ENCODE measurements at regions not wholly inside any gene's neighbourhood (a gene's known extent, or its start where the extent isn't known, plus 50 kb on each side); places are given as distances from the start of the nearest gene placed in this dataset.

DNA sequence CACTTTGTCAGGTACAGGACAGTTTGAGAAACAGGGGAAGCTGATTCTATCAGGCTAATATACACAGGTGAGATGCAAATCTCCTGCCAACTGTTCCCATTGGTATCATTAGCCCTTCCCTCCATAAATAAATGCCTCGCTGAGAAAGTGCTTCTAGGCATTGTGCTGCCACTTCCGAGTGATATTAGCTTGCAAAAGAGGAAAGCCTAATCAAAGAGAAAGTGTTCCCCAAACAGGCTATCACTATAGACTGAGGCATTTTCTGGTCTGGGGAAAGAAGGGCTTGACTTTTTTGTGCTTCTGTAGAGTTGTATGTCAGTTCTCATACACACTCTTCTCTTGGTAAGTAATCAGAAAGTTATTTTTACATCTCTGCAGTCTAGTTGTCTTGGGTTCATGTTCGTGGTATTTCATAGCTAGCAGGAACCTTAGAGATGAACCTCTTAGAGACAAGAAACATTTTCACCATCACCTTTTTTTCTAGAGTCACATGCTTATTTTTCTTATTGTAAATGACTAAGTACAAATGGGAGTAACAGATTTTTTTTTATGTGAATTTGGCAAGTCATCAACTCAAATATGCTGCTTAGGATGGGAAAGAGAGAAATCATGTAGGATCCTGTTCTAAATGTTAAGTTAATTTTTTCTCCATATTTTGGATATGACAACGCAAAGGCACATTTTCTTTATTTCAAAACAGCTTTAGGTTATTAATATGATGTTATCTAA, 1009.8 kb downstream of the ADGRL3 start:
- CTCF ChIA-PET: no interaction called here

GRCh38 chr4:62208921-62209320, 1008.8 kb downstream of the ADGRL3 start:
- ATAC-seq: no peak
- H3K4me1 Mint-ChIP-seq: no peaks in the 10 kb centered on the region

More for the DNA sequence above, 1009.8 kb downstream of the ADGRL3 start:
- DNase-seq (no peak), ATAC-seq (no peak)
- intact Hi-C loops (cut with DNase I, micrococcal nuclease): no loop called here
- Mint-ChIP-seq H3K4me1 (no peaks in the 10 kb centered on the region), H3K27me3 (no peaks in the 10 kb centered on the region), H3K4me3 (no peak overlapping the region), H3K36me3 (ENCODE audit: low read depth) (no peaks in the 10 kb centered on the region), H3K27ac (no peak overlapping the region), H3K9me3 (ENCODE audit: low read depth) (peaks cover 6% of the 10 kb centered on the region)
- POLR2A ChIA-PET: no interaction called here

GRCh38 chr4:62204136-62204535, 1004.0 kb downstream of the ADGRL3 start:
- H3K4me1 Mint-ChIP-seq: no peaks in the 10 kb centered on the region
- CTCF ChIA-PET: no interaction called here
- H3K9me3 Mint-ChIP-seq (ENCODE audit: low read depth): peaks cover 10% of the 10 kb centered on the region
- H3K4me3 Mint-ChIP-seq: no peak overlapping the region
- ATAC-seq (no peak), DNase-seq (no peak)
- no peaks in the 10 kb centered on the region for H3K36me3 Mint-ChIP-seq (ENCODE audit: low read depth)
- no peaks in the 10 kb centered on the region for H3K27me3 Mint-ChIP-seq
- H3K27ac Mint-ChIP-seq: no peak overlapping the region
- POLR2A ChIA-PET: no interaction called here
- intact Hi-C loops (cut with DNase I, micrococcal nuclease): no loop called here

More at GRCh38 chr4:62208921-62209320, 1008.8 kb downstream of the ADGRL3 start:
- Mint-ChIP-seq H3K27ac (no peak overlapping the region), H3K27me3 (no peaks in the 10 kb centered on the region), H3K9me3 (ENCODE audit: low read depth) (peaks cover 5% of the 10 kb centered on the region), H3K4me3 (no peak overlapping the region), H3K36me3 (ENCODE audit: low read depth) (no peaks in the 10 kb centered on the region)
- ChIA-PET POLR2A (no interaction called here), CTCF (no interaction called here)
- intact Hi-C loops (cut with DNase I, micrococcal nuclease): no loop called here
- no peak for DNase-seq

DNA sequence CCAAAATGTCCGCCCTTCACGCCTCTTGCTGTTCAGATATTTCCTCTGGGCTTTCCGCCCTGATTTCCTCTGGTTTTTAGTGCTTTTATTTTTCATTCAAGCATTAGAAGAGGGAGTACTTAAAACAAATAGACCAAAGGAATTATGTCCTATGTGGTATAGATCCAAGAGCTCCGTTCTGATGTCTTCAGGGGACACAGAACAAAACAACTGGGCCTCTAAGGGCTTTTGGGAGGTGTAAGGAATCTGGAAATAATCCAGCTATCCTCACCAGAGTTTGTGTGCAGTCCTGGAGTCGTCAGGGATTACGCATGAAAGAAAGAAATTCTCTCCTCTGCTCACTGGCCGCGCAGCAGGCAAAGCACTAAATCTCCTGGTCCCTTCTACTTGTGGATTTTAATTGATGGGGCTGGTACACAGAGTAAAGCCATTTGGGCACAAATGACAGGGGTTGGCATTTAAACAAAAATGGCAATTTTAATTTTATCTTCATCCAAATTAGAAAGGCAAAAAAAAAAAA, 999.2 kb downstream of the ADGRL3 start:
- ATAC-seq (no peak), DNase-seq (no peak)
- Mint-ChIP-seq H3K36me3 (ENCODE audit: low read depth) (no peaks in the 10 kb centered on the region), H3K9me3 (ENCODE audit: low read depth) (peaks cover 7% of the 10 kb centered on the region), H3K27ac (no peak overlapping the region), H3K27me3 (no peaks in the 10 kb centered on the region), H3K4me3 (no peak overlapping the region), H3K4me1 (no peaks in the 10 kb centered on the region)
- intact Hi-C loops (cut with DNase I, micrococcal nuclease): no loop called here
- ChIA-PET POLR2A (no interaction called here), CTCF (interaction anchor here (0.8 kb wide), 1 partner anchor 132 kb away, joined by 3 read pairs; no protein-coding TSS in a partner anchor)

DNA sequence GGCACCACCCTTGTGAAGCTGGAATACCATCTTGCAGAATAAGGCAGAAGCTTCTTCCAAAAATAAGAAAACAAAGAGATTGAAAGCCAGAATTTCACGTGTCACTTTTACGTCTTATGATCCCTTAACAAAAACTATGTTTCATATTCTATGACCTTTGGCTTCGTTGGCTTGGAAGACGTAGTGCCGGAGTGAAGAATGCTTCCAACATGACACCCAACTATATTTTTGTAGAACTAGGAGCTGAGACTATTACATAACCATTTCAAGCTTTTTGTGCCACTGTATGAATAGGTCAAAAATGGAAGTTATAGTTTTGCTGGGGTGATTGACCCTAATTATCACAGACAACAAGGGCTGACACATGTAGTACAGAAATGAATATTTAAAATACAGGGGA, 996.2 kb downstream of the ADGRL3 start:
- Mint-ChIP-seq H3K9me3 (ENCODE audit: low read depth) (peaks cover 10% of the 10 kb centered on the region), H3K27ac (no peak overlapping the region), H3K4me1 (no peaks in the 10 kb centered on the region), H3K27me3 (no peaks in the 10 kb centered on the region), H3K4me3 (no peak overlapping the region), H3K36me3 (ENCODE audit: low read depth) (no peaks in the 10 kb centered on the region)
- intact Hi-C loops (cut with DNase I, micrococcal nuclease): no loop called here
- POLR2A ChIA-PET: no interaction called here
- CTCF ChIA-PET: interaction anchor here (0.7 kb wide), 1 partner anchor 214 kb away, joined by 3 read pairs; no protein-coding TSS in a partner anchor
- ATAC-seq (no peak), DNase-seq (no peak)

DNA sequence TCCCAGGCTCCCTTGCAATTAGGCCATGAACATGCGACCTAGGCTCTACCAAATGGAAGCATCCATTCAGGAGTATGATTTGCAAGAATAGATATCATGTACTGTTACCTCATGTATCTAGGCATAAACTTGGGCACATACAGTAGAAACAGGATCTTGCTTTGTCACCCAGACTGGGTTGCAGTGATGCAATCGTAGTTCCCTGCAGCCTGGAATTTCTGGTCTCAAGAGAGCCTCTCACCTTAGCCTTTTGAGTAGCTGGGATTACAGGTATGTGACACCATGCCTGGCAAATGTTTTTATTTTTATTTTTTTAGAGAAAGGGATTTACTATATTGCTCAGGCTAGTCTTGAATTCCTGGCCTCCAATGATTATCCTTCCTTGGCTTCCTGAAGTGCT, 994.2 kb downstream of the ADGRL3 start:
- DNase-seq (no peak), ATAC-seq (no peak)
- H3K36me3 Mint-ChIP-seq (ENCODE audit: low read depth): no peaks in the 10 kb centered on the region
- no peak overlapping the region for H3K4me3 Mint-ChIP-seq
- intact Hi-C loops (cut with DNase I, micrococcal nuclease): no loop called here
- peaks cover 16% of the 10 kb centered on the region for H3K9me3 Mint-ChIP-seq (ENCODE audit: low read depth)
- POLR2A ChIA-PET: no interaction called here
- CTCF ChIA-PET: no interaction called here
- H3K27me3 Mint-ChIP-seq: no peaks in the 10 kb centered on the region
- H3K4me1 Mint-ChIP-seq: no peaks in the 10 kb centered on the region
- no peak overlapping the region for H3K27ac Mint-ChIP-seq

- Mint-ChIP-seq H3K9me3 (ENCODE audit: low read depth) (peaks cover 14% of the 10 kb centered on the region), H3K4me3 (no peak overlapping the region), H3K27ac (no peak overlapping the region), H3K27me3 (no peaks in the 10 kb centered on the region), H3K4me1 (no peaks in the 10 kb centered on the region), H3K36me3 (ENCODE audit: low read depth) (no peaks in the 10 kb centered on the region)
- ChIA-PET CTCF (no interaction called here), POLR2A (no interaction called here)
- ATAC-seq (no peak), DNase-seq (no peak)
- intact Hi-C loops (cut with DNase I, micrococcal nuclease): no loop called here
Measured at GRCh38 chr4:62193761-62194160, 993.6 kb downstream of the ADGRL3 start.

GRCh38 chr4:62191451-62192240, 991.5 kb downstream of the ADGRL3 start:
- H3K27me3 Mint-ChIP-seq: no peaks in the 10 kb centered on the region
- intact Hi-C loops (cut with DNase I, micrococcal nuclease): no loop called here
- no peaks in the 10 kb centered on the region for H3K4me1 Mint-ChIP-seq
- CTCF ChIA-PET: no interaction called here
- H3K9me3 Mint-ChIP-seq (ENCODE audit: low read depth): peaks cover 15% of the 10 kb centered on the region
- no peak for DNase-seq
- POLR2A ChIA-PET: no interaction called here
- H3K4me3 Mint-ChIP-seq: no peak overlapping the region
- H3K27ac Mint-ChIP-seq: no peak overlapping the region
- no peak for ATAC-seq
- H3K36me3 Mint-ChIP-seq (ENCODE audit: low read depth): no peaks in the 10 kb centered on the region

GRCh38 chr4:62170235-62170634, 970.1 kb downstream of the ADGRL3 start:
- ChIA-PET POLR2A (no interaction called here), CTCF (no interaction called here)
- Mint-ChIP-seq H3K27me3 (no peaks in the 10 kb centered on the region), H3K4me3 (no peak overlapping the region), H3K27ac (no peak overlapping the region), H3K36me3 (ENCODE audit: low read depth) (no peaks in the 10 kb centered on the region), H3K9me3 (ENCODE audit: low read depth) (peaks cover 10% of the 10 kb centered on the region), H3K4me1 (no peaks in the 10 kb centered on the region)
- intact Hi-C loops (cut with DNase I, micrococcal nuclease): no loop called here
- ATAC-seq: no peak
- no peak for DNase-seq

- DNase-seq: no peak
- ATAC-seq: no peak
- H3K4me3 Mint-ChIP-seq: no peak overlapping the region
- H3K36me3 Mint-ChIP-seq (ENCODE audit: low read depth): no peaks in the 10 kb centered on the region
- no peak overlapping the region for H3K27ac Mint-ChIP-seq
- POLR2A ChIA-PET: no interaction called here
- intact Hi-C loops (cut with DNase I, micrococcal nuclease): no loop called here
- CTCF ChIA-PET: no interaction called here
- H3K9me3 Mint-ChIP-seq (ENCODE audit: low read depth): peaks cover 13% of the 10 kb centered on the region
- H3K27me3 Mint-ChIP-seq: no peaks in the 10 kb centered on the region
- H3K4me1 Mint-ChIP-seq: no peaks in the 10 kb centered on the region
Measured at GRCh38 chr4:62168681-62169080, 968.6 kb downstream of the ADGRL3 start.

DNA sequence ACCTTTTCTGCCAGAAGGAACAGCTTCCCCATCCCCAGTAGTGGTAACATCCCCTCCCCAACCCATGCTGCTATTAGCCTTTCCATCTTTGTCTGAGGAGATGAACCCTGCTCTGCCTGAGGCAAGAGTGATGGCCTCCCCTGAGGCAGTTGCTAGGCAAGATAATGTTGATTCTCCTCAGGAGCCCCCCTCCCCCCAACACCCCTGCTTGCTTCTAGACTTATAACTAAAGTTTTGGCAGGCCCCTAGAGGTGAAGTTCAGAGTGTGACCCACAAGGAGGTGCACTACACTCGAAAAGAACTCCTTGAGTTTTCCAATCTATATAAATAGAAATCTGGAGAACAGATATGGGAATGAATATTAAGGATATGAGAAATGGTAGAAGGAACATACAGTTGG, 962.5 kb downstream of the ADGRL3 start:
- CTCF ChIA-PET: no interaction called here
- intact Hi-C loops (cut with DNase I, micrococcal nuclease): no loop called here
- no peak for DNase-seq

GRCh38 chr4:62161446-62161845, 961.3 kb downstream of the ADGRL3 start:
- H3K9me3 Mint-ChIP-seq (ENCODE audit: low read depth): peaks cover 19% of the 10 kb centered on the region
- ChIA-PET CTCF (interaction anchor here (0.6 kb wide), 1 partner anchor 213 kb away, joined by 3 read pairs; no protein-coding TSS in a partner anchor), POLR2A (no interaction called here)
- no peak overlapping the region for H3K27ac Mint-ChIP-seq
- no peaks in the 10 kb centered on the region for H3K4me1 Mint-ChIP-seq
- DNase-seq: no peak
- ATAC-seq: no peak
- H3K36me3 Mint-ChIP-seq (ENCODE audit: low read depth): no peaks in the 10 kb centered on the region
- intact Hi-C loops (cut with DNase I, micrococcal nuclease): no loop called here
- no peaks in the 10 kb centered on the region for H3K27me3 Mint-ChIP-seq
- no peak overlapping the region for H3K4me3 Mint-ChIP-seq

More for the DNA sequence above, 962.5 kb downstream of the ADGRL3 start:
- ATAC-seq: no peak
- H3K27me3 Mint-ChIP-seq: no peaks in the 10 kb centered on the region
- no peak overlapping the region for H3K27ac Mint-ChIP-seq
- H3K4me1 Mint-ChIP-seq: no peaks in the 10 kb centered on the region
- POLR2A ChIA-PET: no interaction called here
- peaks cover 21% of the 10 kb centered on the region for H3K9me3 Mint-ChIP-seq (ENCODE audit: low read depth)
- H3K36me3 Mint-ChIP-seq (ENCODE audit: low read depth): no peaks in the 10 kb centered on the region
- H3K4me3 Mint-ChIP-seq: no peak overlapping the region

Data from activated CD4-positive, alpha-beta T cell treated with anti-CD3 and anti-CD28 coated beads for 36 hours (primary cell).